K562 (cell line): ENCODE measurements at regions not wholly inside any gene's neighbourhood (a gene's known extent, or its start where the extent isn't known, plus 50 kb on each side); places are given as distances from the start of the nearest gene placed in this dataset.

ENCODE experiments used
- ARID2 ChIP-seq: fragments of 450-650 bp; IDR thresholded peaks from 2 replicates; pipeline ENCODE4 v1.6.1; 2017; ENCODE audit warnings: antibody characterized with exemption, mild to moderate bottlenecking
- ETS1 ChIP-seq: conservative IDR thresholded peaks from 2 replicates; pipeline ENCODE4 v1.6.1; 2011; ENCODE audit warnings: low read depth, mild to moderate bottlenecking, low read length; ENCODE audit not compliant: control insufficient read depth
- MCM2 ChIP-seq: fragments of 450-650 bp; IDR thresholded peaks from 2 replicates; pipeline ENCODE4 v1.6.1; 2017; ENCODE audit warnings: low read depth, mild to moderate bottlenecking
- NONO ChIP-seq, 2 experiments: fragments of 200-400 bp in 1 of 2; fragments of 450-650 bp in 1 of 2; formaldehyde crosslinking in 1 of 2; IDR thresholded peaks; 2 replicates each; pipeline ENCODE4 v1.6.1; 2017; ENCODE audit warnings: low read depth in 2 of 2, mild to moderate bottlenecking in 2 of 2, moderate library complexity in 2 of 2, low read length in 1 of 2
- NR4A1 ChIP-seq, 2 experiments: fragments of 250-450 bp in 1 of 2; fragments of 450-650 bp in 1 of 2; sonication (Bioruptor Pico) in 1 of 2; IDR thresholded peaks; 2 replicates each; pipeline versions ENCODE4 v1.4.0 to v1.6.1; 2016 to 2020; ENCODE audit warnings: mild to moderate bottlenecking in 2 of 2, missing compliant biosample characterization in 1 of 2, missing genetic modification characterization in 1 of 2, moderate library complexity in 1 of 2
- PHB2 ChIP-seq: fragments of 450-650 bp; IDR thresholded peaks from 2 replicates; pipeline ENCODE4 v1.6.1; 2017; ENCODE audit warnings: low read depth
- ZNF717 ChIP-seq: fragments of 250-450 bp; sonication (Bioruptor Pico); IDR thresholded peaks from 2 replicates; pipeline ENCODE4 v1.5.0; 2021
- TF ChIP-seq, protein P1 (sequence below): sonication (generic); formaldehyde crosslinking; IDR thresholded peaks from 2 replicates; pipeline ENCODE4 v1.8.1; 2023; ENCODE audit warnings: mild to moderate bottlenecking, missing genetic modification reagents

DNA sequence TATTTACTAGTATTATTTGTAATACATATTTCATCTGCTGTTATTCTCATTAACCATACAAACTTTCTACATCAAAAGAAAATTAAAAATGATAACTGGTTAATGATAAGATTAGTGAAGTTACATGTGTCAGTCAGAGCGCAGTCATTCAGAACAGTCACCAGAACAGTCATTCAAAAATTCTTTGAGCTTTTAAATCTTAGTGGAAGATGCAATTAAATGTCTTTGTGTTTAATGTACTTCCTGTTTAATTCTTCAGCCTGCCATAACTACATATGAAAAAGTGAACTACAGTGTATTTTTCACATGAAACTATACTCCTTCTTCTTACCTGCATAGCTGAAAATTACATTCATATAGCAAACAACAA is 179.7 kb upstream of the NDST4 start (continued):
- TF ChIP-seq MCM2 (no peak), ETS1 (no peak), NR4A1 (CRISPR knock-in tag; IDR thresholded peaks at IDR 0.05) (no peak), NR4A1 (tag; IDR thresholded peaks at IDR 0.05) (no peak), PHB2 (no peak), NONO (IDR thresholded peaks at IDR 0.05; ENCODE audit: low read depth in 2 of 2, low read length in 1 of 2) (no peak), ZNF717 (CRISPR knock-in tag) (no peak), ARID2 (no peak)
- TF ChIP-seq, protein P1, sequence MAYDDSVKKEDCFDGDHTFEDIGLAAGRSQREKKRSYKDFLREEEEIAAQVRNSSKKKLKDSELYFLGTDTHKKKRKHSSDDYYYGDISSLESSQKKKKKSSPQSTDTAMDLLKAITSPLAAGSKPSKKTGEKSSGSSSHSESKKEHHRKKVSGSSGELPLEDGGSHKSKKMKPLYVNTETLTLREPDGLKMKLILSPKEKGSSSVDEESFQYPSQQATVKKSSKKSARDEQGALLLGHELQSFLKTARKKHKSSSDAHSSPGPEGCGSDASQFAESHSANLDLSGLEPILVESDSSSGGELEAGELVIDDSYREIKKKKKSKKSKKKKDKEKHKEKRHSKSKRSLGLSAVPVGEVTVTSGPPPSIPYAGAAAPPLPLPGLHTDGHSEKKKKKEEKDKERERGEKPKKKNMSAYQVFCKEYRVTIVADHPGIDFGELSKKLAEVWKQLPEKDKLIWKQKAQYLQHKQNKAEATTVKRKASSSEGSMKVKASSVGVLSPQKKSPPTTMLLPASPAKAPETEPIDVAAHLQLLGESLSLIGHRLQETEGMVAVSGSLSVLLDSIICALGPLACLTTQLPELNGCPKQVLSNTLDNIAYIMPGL (CRISPR knock-in tag), result no peak
